Karpas-422 (cell line): ENCODE measurements at regions not wholly inside any gene's neighbourhood (a gene's known extent, or its start where the extent isn't known, plus 50 kb on each side); places are given as distances from the start of the nearest gene placed in this dataset.

Experiments used
- DNase-seq: peaks from one replicate; pipeline ENCODE4 v3.0.0-alpha.2; 2015
- H2AFZ ChIP-seq: fragments of 200-600 bp; sonication (generic); 2 replicates; pipeline ENCODE4 v1.6.1; 2014; ENCODE audit warnings: antibody characterized with exemption, low read length, mixed read lengths
- H3K27ac ChIP-seq: fragments of 200-600 bp; sonication (generic); 2 replicates; pipeline ENCODE4 v1.5.1; 2014; ENCODE audit warnings: mild to moderate bottlenecking, low read length, moderate library complexity
- H3K27me3 ChIP-seq: fragments of 200-600 bp; sonication (generic); 2 replicates; pipeline ENCODE4 v1.6.1; 2014; ENCODE audit warnings: low read length, mixed read lengths
- H3K36me3 ChIP-seq: fragments of 200-600 bp; sonication (generic); 2 replicates; pipeline ENCODE4 v1.6.1; 2014; ENCODE audit warnings: low read length, mixed read lengths; ENCODE audit not compliant: insufficient read depth
- H3K4me1 ChIP-seq: fragments of 200-600 bp; sonication (generic); 2 replicates; pipeline ENCODE4 v1.6.1; 2014; ENCODE audit warnings: mild to moderate bottlenecking, low read length, mixed read lengths
- H3K4me2 ChIP-seq: fragments of 200-600 bp; sonication (generic); 2 replicates; pipeline ENCODE4 v1.6.1; 2014; ENCODE audit warnings: low read length, low read depth, mild to moderate bottlenecking; ENCODE audit not compliant: poor library complexity, severe bottlenecking
- H3K4me3 ChIP-seq: fragments of 200-600 bp; sonication (generic); 2 replicates; pipeline ENCODE4 v1.5.1; 2014; ENCODE audit warnings: mild to moderate bottlenecking, antibody characterized with exemption, low read length, mixed read lengths
- H3K79me2 ChIP-seq: fragments of 200-600 bp; sonication (generic); 2 replicates; pipeline ENCODE4 v1.6.1; 2014; ENCODE audit warnings: mild to moderate bottlenecking, low read length, mixed read lengths
- H3K9ac ChIP-seq: fragments of 200-600 bp; sonication (generic); 2 replicates; pipeline ENCODE4 v1.6.0; 2014; ENCODE audit warnings: low read length
- H3K9me2 ChIP-seq: fragments of 200-600 bp; sonication (generic), shearing (Covaris generic); replicated peaks from 2 replicates; pipeline ENCODE4 v1.6.0; 2014; ENCODE audit warnings: mild to moderate bottlenecking, low read length, moderate library complexity; ENCODE audit not compliant: insufficient read depth
- H3K9me3 ChIP-seq: fragments of 300-700, 200-600 bp; sonication (generic); 2 replicates; pipeline ENCODE4 v1.6.1; 2014; ENCODE audit warnings: low read length, mixed read lengths
- H4K20me1 ChIP-seq: fragments of 200-600 bp; sonication (generic); 2 replicates; pipeline ENCODE4 v1.6.1; 2014; ENCODE audit warnings: mild to moderate bottlenecking, antibody characterized with exemption, low read length, low read depth; ENCODE audit not compliant: insufficient read depth

- no peak overlapping the region for H3K27ac ChIP-seq
- no peaks in the 10 kb centered on the region for H3K27me3 ChIP-seq
- H3K79me2 ChIP-seq = no peaks in the 10 kb centered on the region
- H3K9me3 ChIP-seq = no peaks in the 10 kb centered on the region
- no peak for DNase-seq
- no peaks in the 10 kb centered on the region for H3K9me2 ChIP-seq
- H3K36me3 ChIP-seq = no peaks in the 10 kb centered on the region
- no peak overlapping the region for H3K9ac ChIP-seq
- no peak overlapping the region for H3K4me3 ChIP-seq
- no peaks in the 10 kb centered on the region for H3K4me1 ChIP-seq
- no peak overlapping the region for H3K4me2 ChIP-seq
- no peak overlapping the region for H2AFZ ChIP-seq
- no peaks in the 10 kb centered on the region for H4K20me1 ChIP-seq
Measured at GRCh38 chr1:56187405-56187804, 392.0 kb downstream of the PLPP3 start.

- Histone ChIP-seq H3K27ac (no peak overlapping the region), H3K27me3 (no peaks in the 10 kb centered on the region), H3K79me2 (no peaks in the 10 kb centered on the region), H2AFZ (no peak overlapping the region), H4K20me1 (no peaks in the 10 kb centered on the region), H3K9me2 (no peaks in the 10 kb centered on the region), H3K4me2 (no peak overlapping the region), H3K9me3 (no peaks in the 10 kb centered on the region), H3K4me3 (no peak overlapping the region), H3K36me3 (no peaks in the 10 kb centered on the region), H3K9ac (no peak overlapping the region), H3K4me1 (no peaks in the 10 kb centered on the region)
- no peak for DNase-seq
Measured at GRCh38 chr1:56185493-56185892, 393.9 kb downstream of the PLPP3 start.

- no peak for DNase-seq
- no peaks in the 10 kb centered on the region for H3K9me2 ChIP-seq
- no peak overlapping the region for H2AFZ ChIP-seq
- no peak overlapping the region for H3K4me2 ChIP-seq
- H3K4me3 ChIP-seq = no peak overlapping the region
- H3K9ac ChIP-seq = no peak overlapping the region
- no peaks in the 10 kb centered on the region for H3K36me3 ChIP-seq
- H3K27me3 ChIP-seq = no peaks in the 10 kb centered on the region
- no peaks in the 10 kb centered on the region for H4K20me1 ChIP-seq
- no peaks in the 10 kb centered on the region for H3K79me2 ChIP-seq
- no peaks in the 10 kb centered on the region for H3K9me3 ChIP-seq
- H3K4me1 ChIP-seq = no peaks in the 10 kb centered on the region
- H3K27ac ChIP-seq = no peak overlapping the region
Measured at GRCh38 chr1:56183151-56183550, 396.2 kb downstream of the PLPP3 start.

GRCh38 chr1:56180520-56181190, 398.7 kb downstream of the PLPP3 start:
- H4K20me1 ChIP-seq = no peaks in the 10 kb centered on the region
- H3K4me2 ChIP-seq = no peak overlapping the region
- DNase-seq = no peak
- H3K4me3 ChIP-seq = no peak overlapping the region
- no peak overlapping the region for H3K27ac ChIP-seq
- H3K9me3 ChIP-seq = no peaks in the 10 kb centered on the region
- no peaks in the 10 kb centered on the region for H3K4me1 ChIP-seq
- H3K9me2 ChIP-seq = no peaks in the 10 kb centered on the region
- no peak overlapping the region for H2AFZ ChIP-seq
- no peaks in the 10 kb centered on the region for H3K36me3 ChIP-seq
- no peaks in the 10 kb centered on the region for H3K27me3 ChIP-seq
- H3K9ac ChIP-seq = no peak overlapping the region
- H3K79me2 ChIP-seq = no peaks in the 10 kb centered on the region

- no peak overlapping the region for H3K9ac ChIP-seq
- no peaks in the 10 kb centered on the region for H3K79me2 ChIP-seq
- no peak for DNase-seq
- no peaks in the 10 kb centered on the region for H3K36me3 ChIP-seq
- no peaks in the 10 kb centered on the region for H4K20me1 ChIP-seq
- H3K9me3 ChIP-seq = no peaks in the 10 kb centered on the region
- H3K9me2 ChIP-seq = no peaks in the 10 kb centered on the region
- H3K4me1 ChIP-seq = no peaks in the 10 kb centered on the region
- no peak overlapping the region for H3K4me3 ChIP-seq
- H3K27ac ChIP-seq = no peak overlapping the region
- no peak overlapping the region for H3K4me2 ChIP-seq
- H3K27me3 ChIP-seq = no peaks in the 10 kb centered on the region
- no peak overlapping the region for H2AFZ ChIP-seq
Measured at GRCh38 chr1:56179543-56179942, 399.8 kb downstream of the PLPP3 start.

GRCh38 chr1:56175211-56175610, 404.2 kb downstream of the PLPP3 start:
- Histone ChIP-seq H3K9me2 (no peaks in the 10 kb centered on the region), H4K20me1 (no peaks in the 10 kb centered on the region), H3K36me3 (no peaks in the 10 kb centered on the region), H3K4me3 (no peak overlapping the region), H3K4me2 (no peak overlapping the region), H3K79me2 (no peaks in the 10 kb centered on the region), H3K4me1 (no peaks in the 10 kb centered on the region), H3K27me3 (no peaks in the 10 kb centered on the region), H3K27ac (no peak overlapping the region), H2AFZ (no peak overlapping the region), H3K9ac (no peak overlapping the region), H3K9me3 (no peaks in the 10 kb centered on the region)
- DNase-seq = no peak

GRCh38 chr1:56174176-56174885, 405.0 kb downstream of the PLPP3 start:
- Histone ChIP-seq H3K4me1 (no peaks in the 10 kb centered on the region), H2AFZ (no peak overlapping the region), H3K79me2 (no peaks in the 10 kb centered on the region), H3K9ac (no peak overlapping the region), H3K27me3 (0 out of 2 replicates have a peak, but pooled peaks cover 2% of the 10 kb centered on the region), H3K4me3 (no peak overlapping the region), H3K36me3 (no peaks in the 10 kb centered on the region), H4K20me1 (no peaks in the 10 kb centered on the region), H3K27ac (no peak overlapping the region), H3K4me2 (no peak overlapping the region), H3K9me3 (no peaks in the 10 kb centered on the region), H3K9me2 (no peaks in the 10 kb centered on the region)
- DNase-seq = no peak

- Histone ChIP-seq H2AFZ (no peak overlapping the region), H3K9me2 (no peaks in the 10 kb centered on the region), H3K9me3 (no peaks in the 10 kb centered on the region), H3K36me3 (no peaks in the 10 kb centered on the region), H3K27me3 (0 out of 2 replicates have a peak, but pooled peaks cover 2% of the 10 kb centered on the region), H3K4me3 (no peak overlapping the region), H4K20me1 (no peaks in the 10 kb centered on the region), H3K4me2 (no peak overlapping the region), H3K79me2 (no peaks in the 10 kb centered on the region), H3K27ac (no peak overlapping the region), H3K9ac (no peak overlapping the region), H3K4me1 (no peaks in the 10 kb centered on the region)
- DNase-seq = no peak
Measured at GRCh38 chr1:56173736-56174135, 405.6 kb downstream of the PLPP3 start.
